Keratinocyte (primary cell): ENCODE measurements at regions not wholly inside any gene's neighbourhood (a gene's known extent, or its start where the extent isn't known, plus 50 kb on each side); places are given as distances from the start of the nearest gene placed in this dataset.
A peak's percentile ranks its signal among the peaks of the same experiment; 100 is the strongest.

ENCODE experiments used
- DNase-seq: peaks from one replicate; pipeline ENCODE4 v3.0.0-alpha.2; 2011; ENCODE audit warnings: low read depth, missing footprints, low spot score
- FAIRE-seq: peaks from 2 replicates; lab custom pipeline; 2011; peaks lifted over from hg19 to GRCh38; lab: Jason Lieb, UNC
- H2AFZ ChIP-seq: 2 replicates; pipeline ENCODE4 v1.6.0; 2012; ENCODE audit warnings: low read length, control low read depth, inconsistent platforms; ENCODE audit not compliant: control insufficient read depth
- H3K27ac ChIP-seq: 2 replicates; pipeline ENCODE4 v1.5.1; 2011; ENCODE audit warnings: low read length; ENCODE audit not compliant: control insufficient read depth, insufficient read depth
- H3K27me3 ChIP-seq: 3 replicates; pipeline ENCODE4 v1.6.0; 2011; ENCODE audit warnings: low read length; ENCODE audit not compliant: control insufficient read depth, insufficient read depth; ENCODE audit errors: extremely low read depth
- H3K36me3 ChIP-seq, 2 experiments: 2 replicates in 1 of 2; 3 replicates in 1 of 2; pipeline ENCODE4 v1.5.1; 2011; ENCODE audit warnings: low read length in 2 of 2, mild to moderate bottlenecking in 1 of 2; ENCODE audit not compliant: control insufficient read depth in 2 of 2, insufficient read depth in 2 of 2; ENCODE audit errors: extremely low read depth in 1 of 2
- H3K4me1 ChIP-seq: 3 replicates; pipeline ENCODE4 v1.5.1; 2011; ENCODE audit warnings: low read length; ENCODE audit not compliant: control insufficient read depth, insufficient read depth; ENCODE audit errors: extremely low read depth
- H3K4me2 ChIP-seq: 3 replicates; pipeline ENCODE4 v1.6.0; 2011; ENCODE audit warnings: low read depth, low read length; ENCODE audit not compliant: control insufficient read depth, insufficient read depth; ENCODE audit errors: extremely low read depth
- H3K4me3 ChIP-seq, 3 experiments: fragments of 200-600 bp in 1 of 3; sonication (generic) in 1 of 3; 2 replicates in 2 of 3; 3 replicates in 1 of 3; pipeline ENCODE4 v1.5.1; 2011 to 2016; ENCODE audit warnings: low read length in 3 of 3, mild to moderate bottlenecking in 3 of 3, control low read depth in 2 of 3, inconsistent platforms in 1 of 3, low read depth in 1 of 3, mixed read lengths in 1 of 3, mixed run types in 1 of 3, moderate library complexity in 1 of 3; ENCODE audit not compliant: control insufficient read depth in 2 of 3, insufficient read depth in 2 of 3; ENCODE audit errors: extremely low read depth in 1 of 3
- H3K79me2 ChIP-seq: 2 replicates; pipeline ENCODE4 v1.6.0; 2012; ENCODE audit warnings: low read length; ENCODE audit not compliant: control insufficient read depth, insufficient read depth
- H3K9ac ChIP-seq: 3 replicates; pipeline ENCODE4 v1.6.0; 2011; ENCODE audit warnings: low read length; ENCODE audit not compliant: control insufficient read depth, insufficient read depth; ENCODE audit errors: extremely low read depth
- H3K9me1 ChIP-seq: 3 replicates; pipeline ENCODE4 v1.6.0; 2011; ENCODE audit warnings: low read length; ENCODE audit not compliant: control insufficient read depth, insufficient read depth; ENCODE audit errors: extremely low read depth
- H3K9me3 ChIP-seq: 2 replicates; pipeline ENCODE4 v1.5.1; 2012; ENCODE audit warnings: low read depth, low read length; ENCODE audit not compliant: control insufficient read depth
- H4K20me1 ChIP-seq: 3 replicates; pipeline ENCODE4 v1.6.0; 2011; ENCODE audit warnings: low read length; ENCODE audit not compliant: control insufficient read depth, insufficient read depth; ENCODE audit errors: extremely low read depth
- CTCF ChIP-seq, 3 experiments: IDR thresholded peaks in 1 of 3; conservative IDR thresholded peaks in 1 of 3; optimal IDR thresholded peaks in 1 of 3; 2 replicates in 2 of 3; 3 replicates in 1 of 3; pipeline versions ENCODE3 to v1.5.1; 2011; ENCODE audit warnings: low read length in 3 of 3, mild to moderate bottlenecking in 3 of 3, moderate library complexity in 2 of 3, control low read depth in 1 of 3, inconsistent platforms in 1 of 3; ENCODE audit not compliant: insufficient read depth in 2 of 3; ENCODE audit errors: extremely low read depth in 1 of 3
- EZH2 ChIP-seq: IDR thresholded peaks from one replicate; pipeline ENCODE4 v1.6.1; 2012; ENCODE audit warnings: inconsistent platforms, mild to moderate bottlenecking, low read length, moderate library complexity
- dilution Hi-C: fragments of 300-500 bp; cut with MboI; formaldehyde crosslinking; loops from one replicate; pipeline ENCODE4 v1.7.0; 2020; ENCODE audit warnings: low sequenced_read_pairs; ENCODE audit not compliant: extremely low pct_ligation_motif_present

- Histone ChIP-seq H3K4me3 (no peak overlapping the region), H3K9ac (no peak overlapping the region), H3K4me2 (no peak overlapping the region), H3K36me3 (no peaks in the 10 kb centered on the region), H3K79me2 (no peaks in the 10 kb centered on the region), H3K27ac (no peak overlapping the region), H2AFZ (no peak overlapping the region), H3K9me1 (no peaks in the 10 kb centered on the region), H3K9me3 (no peaks in the 10 kb centered on the region), H3K4me1 (peaks cover 22% of the 10 kb centered on the region), H4K20me1 (no peaks in the 10 kb centered on the region), H3K27me3 (no peaks in the 10 kb centered on the region)
- FAIRE-seq (no peak), DNase-seq (no peak)
- dilution Hi-C loops, result no loop called here
- no peak for TF ChIP-seq CTCF (optimal IDR thresholded peaks at IDR 0.05 in 1 of 3, IDR thresholded peaks at IDR 0.05 in 1 of 3, conservative IDR thresholded peaks at IDR 0.05 in 1 of 3; ENCODE audit: extremely low read depth in 1 of 3, insufficient read depth in 2 of 3, low read length in 3 of 3)
- no peak for TF ChIP-seq EZH2
These were observed 205.2 kb downstream of the MYLK4 start for GRCh38 chr6:2545383-2546038.

GRCh38 chr6:2543321-2543720, 207.4 kb downstream of the MYLK4 start:
- dilution Hi-C loops, result no loop called here
- peak overlapping the region; percentile 46 for H3K4me2 ChIP-seq
- peaks cover 22% of the 10 kb centered on the region for H3K4me1 ChIP-seq
- H3K9me1 ChIP-seq, result no peaks in the 10 kb centered on the region
- H4K20me1 ChIP-seq, result no peaks in the 10 kb centered on the region
- H3K4me3 ChIP-seq, result no peak overlapping the region
- H2AFZ ChIP-seq, result no peak overlapping the region
- TF ChIP-seq CTCF (optimal IDR thresholded peaks at IDR 0.05 in 1 of 3, IDR thresholded peaks at IDR 0.05 in 1 of 3, conservative IDR thresholded peaks at IDR 0.05 in 1 of 3; ENCODE audit: extremely low read depth in 1 of 3, insufficient read depth in 2 of 3, low read length in 3 of 3), result no peak
- no peak for TF ChIP-seq EZH2
- no peak for FAIRE-seq
- no peaks in the 10 kb centered on the region for H3K9me3 ChIP-seq
- H3K27ac ChIP-seq, result no peak overlapping the region
- no peaks in the 10 kb centered on the region for H3K27me3 ChIP-seq
- no peaks in the 10 kb centered on the region for H3K79me2 ChIP-seq
- DNase-seq, result no peak
- no peak overlapping the region for H3K9ac ChIP-seq
- H3K36me3 ChIP-seq, result no peaks in the 10 kb centered on the region
